AG04449 (cell line): ENCODE measurements at regions not wholly inside any gene's neighbourhood (a gene's known extent, or its start where the extent isn't known, plus 50 kb on each side); places are given as distances from the start of the nearest gene placed in this dataset.

ENCODE experiments used
- CTCF ChIA-PET: fragments of 350-600 bp; formaldehyde crosslinking; extraction: SDS; loops from one replicate; lab custom pipeline; 2021; ENCODE audit warnings: antibody characterized with exemption; lab: Yijun Ruan, JAX
- POLR2A ChIA-PET: fragments of 400-600, 350-600 bp; formaldehyde crosslinking; extraction: SDS; loops from one replicate; lab custom pipeline; 2020; ENCODE audit warnings: antibody characterized with exemption, inconsistent platforms; lab: Yijun Ruan, JAX
- DNase-seq: peaks from one replicate; pipeline ENCODE4 v3.0.0-alpha.2; 2010; ENCODE audit warnings: low read depth, low spot score
- H3K4me3 ChIP-seq: 2 replicates; pipeline ENCODE4 v1.5.1; 2011; ENCODE audit warnings: low read depth, mild to moderate bottlenecking, control low read depth, low read length
- TF ChIP-seq, protein P1 (sequence below): IDR thresholded peaks from one replicate; pipeline ENCODE4 v1.5.1; 2011; ENCODE audit warnings: mild to moderate bottlenecking, moderate library complexity, low read length, control low read depth, inconsistent platforms; ENCODE audit not compliant: insufficient read depth; ENCODE audit errors: missing control alignments

DNA sequence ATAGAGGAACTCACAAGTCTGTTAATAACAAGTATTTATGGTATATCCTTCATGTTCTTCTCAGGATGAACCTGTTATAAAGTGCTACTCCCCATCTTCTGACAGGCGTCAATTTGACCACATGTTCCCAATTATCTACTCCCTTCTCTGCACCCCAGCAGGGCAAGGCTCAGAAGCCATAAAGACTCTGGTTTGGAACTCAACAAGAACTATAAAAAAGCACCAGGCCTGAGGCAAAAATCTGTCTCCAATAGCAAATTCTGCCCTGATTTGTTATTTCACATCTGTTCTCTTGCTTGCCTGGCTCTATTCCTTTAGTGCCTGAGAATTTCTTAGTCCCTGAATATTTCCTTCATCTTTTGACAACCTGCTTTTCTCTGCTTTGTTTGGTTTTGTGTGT lies 618.2 kb upstream of the KIRREL3 start:
- no peak overlapping the region for H3K4me3 ChIP-seq
- no peak for DNase-seq
- TF ChIP-seq, protein P1, sequence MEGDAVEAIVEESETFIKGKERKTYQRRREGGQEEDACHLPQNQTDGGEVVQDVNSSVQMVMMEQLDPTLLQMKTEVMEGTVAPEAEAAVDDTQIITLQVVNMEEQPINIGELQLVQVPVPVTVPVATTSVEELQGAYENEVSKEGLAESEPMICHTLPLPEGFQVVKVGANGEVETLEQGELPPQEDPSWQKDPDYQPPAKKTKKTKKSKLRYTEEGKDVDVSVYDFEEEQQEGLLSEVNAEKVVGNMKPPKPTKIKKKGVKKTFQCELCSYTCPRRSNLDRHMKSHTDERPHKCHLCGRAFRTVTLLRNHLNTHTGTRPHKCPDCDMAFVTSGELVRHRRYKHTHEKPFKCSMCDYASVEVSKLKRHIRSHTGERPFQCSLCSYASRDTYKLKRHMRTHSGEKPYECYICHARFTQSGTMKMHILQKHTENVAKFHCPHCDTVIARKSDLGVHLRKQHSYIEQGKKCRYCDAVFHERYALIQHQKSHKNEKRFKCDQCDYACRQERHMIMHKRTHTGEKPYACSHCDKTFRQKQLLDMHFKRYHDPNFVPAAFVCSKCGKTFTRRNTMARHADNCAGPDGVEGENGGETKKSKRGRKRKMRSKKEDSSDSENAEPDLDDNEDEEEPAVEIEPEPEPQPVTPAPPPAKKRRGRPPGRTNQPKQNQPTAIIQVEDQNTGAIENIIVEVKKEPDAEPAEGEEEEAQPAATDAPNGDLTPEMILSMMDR = no peak
- POLR2A ChIA-PET = no interaction called here
- CTCF ChIA-PET = no interaction called here

GRCh38 chr11:127616158-127616557 lies 615.6 kb upstream of the KIRREL3 start:
- POLR2A ChIA-PET = no interaction called here
- H3K4me3 ChIP-seq = no peak overlapping the region
- TF ChIP-seq, protein P1 = no peak
- CTCF ChIA-PET = no interaction called here
- no peak for DNase-seq

- no peak overlapping the region for H3K4me3 ChIP-seq
- CTCF ChIA-PET = no interaction called here
- no peak for DNase-seq
- POLR2A ChIA-PET = no interaction called here
- TF ChIP-seq, protein P1 = no peak
Observed at GRCh38 chr11:127612607-127613006, 612.0 kb upstream of the KIRREL3 start.

DNA sequence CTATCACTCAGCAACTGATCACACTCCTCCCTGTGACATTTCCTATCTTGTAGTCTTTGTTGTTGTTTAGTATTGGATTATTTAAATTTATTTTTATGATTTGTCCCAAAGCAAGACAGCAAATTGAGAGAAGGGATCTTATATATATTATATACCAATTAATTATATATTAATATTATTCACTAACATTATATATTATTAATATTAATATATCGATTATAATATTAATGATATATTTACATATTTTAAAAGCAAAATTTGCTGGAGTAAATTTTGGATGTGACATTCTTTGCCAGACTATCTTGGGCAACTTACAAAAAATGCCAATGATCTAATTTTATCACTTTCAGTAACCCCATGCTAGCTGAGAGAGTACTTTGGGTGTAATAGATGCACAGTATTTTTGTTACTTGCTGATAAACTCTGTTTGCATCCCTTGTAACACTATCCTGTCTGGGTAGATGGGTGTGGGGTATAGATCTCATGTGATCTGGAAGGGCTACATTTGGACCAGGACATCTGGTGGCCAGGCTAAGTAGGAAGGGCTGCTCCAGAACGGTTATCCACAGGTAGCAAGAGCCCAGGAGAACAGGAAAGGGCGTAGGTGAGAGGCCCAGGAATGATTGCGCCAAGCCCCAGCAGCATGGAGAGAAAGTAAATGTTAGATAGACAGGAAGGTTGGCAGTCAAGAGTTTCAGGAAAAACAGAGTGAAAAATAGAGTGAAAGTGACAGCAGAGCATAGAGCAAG lies 608.6 kb upstream of the KIRREL3 start:
- no peak for DNase-seq
- TF ChIP-seq, protein P1 = no peak
- POLR2A ChIA-PET = no interaction called here
- H3K4me3 ChIP-seq = no peak overlapping the region
- CTCF ChIA-PET = no interaction called here

- TF ChIP-seq, protein P1 = no peak
- DNase-seq = no peak
- CTCF ChIA-PET = no interaction called here
- POLR2A ChIA-PET = no interaction called here
- no peak overlapping the region for H3K4me3 ChIP-seq
Observed at GRCh38 chr11:127607487-127608085, 607.0 kb upstream of the KIRREL3 start.

DNA sequence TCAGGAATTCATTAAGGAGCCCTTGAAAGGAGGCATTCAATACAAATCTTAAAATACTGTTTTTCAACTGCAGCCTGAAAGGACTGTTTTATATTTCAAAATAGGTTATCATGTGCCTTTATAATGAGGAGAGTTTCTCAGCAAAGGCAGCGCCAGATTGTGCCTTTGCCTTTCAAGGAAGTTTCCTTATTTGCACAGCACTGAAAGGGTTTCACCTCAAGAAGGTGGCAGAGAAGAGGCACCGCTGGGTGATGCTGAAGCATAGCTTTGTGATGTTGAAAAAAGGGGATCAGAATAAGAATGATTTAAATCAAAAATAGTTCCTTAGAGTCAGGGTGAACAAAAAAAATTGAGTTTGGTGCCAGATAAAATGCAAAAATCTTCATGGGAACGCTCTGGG lies 601.0 kb upstream of the KIRREL3 start:
- ChIA-PET CTCF (no interaction called here), POLR2A (no interaction called here)
- H3K4me3 ChIP-seq = no peak overlapping the region
- TF ChIP-seq, protein P1 = no peak
- no peak for DNase-seq
